ENCODE measurements at regions not wholly inside any gene's neighbourhood (a gene's known extent, or its start where the extent isn't known, plus 50 kb on each side); places are given as distances from the start of the nearest gene placed in this dataset.

DNA sequence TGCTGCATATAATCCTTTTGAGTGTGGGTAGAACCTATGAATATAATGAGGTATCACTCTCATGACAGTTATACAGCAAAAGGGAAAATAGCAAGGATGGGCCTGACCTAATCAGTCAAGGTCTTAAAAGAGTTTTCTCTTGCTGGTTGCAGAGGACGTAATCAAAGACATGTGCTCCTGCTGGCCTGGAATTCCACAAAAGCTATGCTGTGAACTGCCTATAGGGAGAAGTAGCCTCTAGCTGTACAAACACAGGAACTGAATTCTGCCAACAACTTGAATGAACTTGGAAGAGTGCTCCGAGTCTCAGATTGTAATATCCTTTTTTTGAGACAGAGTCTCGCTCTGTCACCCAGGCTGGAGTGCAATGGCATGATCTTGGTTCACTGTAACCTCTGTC lies 195.6 kb downstream of the PLK2 start:
- Histone ChIP-seq H3K4me1 (ENCODE audit: insufficient read depth, low read length) (no peaks in the 10 kb centered on the region), H3K4me2 (ENCODE audit: insufficient read depth, low read length) (no peak overlapping the region), H3K9me3 (ENCODE audit: insufficient read depth, low read length, severe bottlenecking) (no peaks in the 10 kb centered on the region), H3K36me3 (ENCODE audit: insufficient read depth, low read length) (no peaks in the 10 kb centered on the region), H3K79me2 (ENCODE audit: insufficient read depth, low read length) (no peaks in the 10 kb centered on the region), H3K4me3 (ENCODE audit: low read depth in 1 of 2, low read length in 2 of 2) (no peak overlapping the region), H4K20me1 (ENCODE audit: insufficient read depth, low read length) (no peaks in the 10 kb centered on the region), H3K27ac (ENCODE audit: low read length) (no peak overlapping the region), H3K27me3 (ENCODE audit: insufficient read depth, low read length, poor library complexity) (no peaks in the 10 kb centered on the region), H2AFZ (ENCODE audit: low read depth, low read length) (no peak overlapping the region), H3K9ac (ENCODE audit: low read depth, low read length) (no peak overlapping the region)
- DNase-seq, result no peak
- TF ChIP-seq EZH2 (IDR thresholded peaks at IDR 0.05; ENCODE audit: borderline replicate concordance, low read depth, low read length, severe bottlenecking) (no peak), CTCF (IDR thresholded peaks at IDR 0.05; ENCODE audit: borderline replicate concordance, extremely low read depth, low read length, poor library complexity, severe bottlenecking) (no peak)
- no peak for ATAC-seq (ENCODE audit: insufficient read depth, low read depth)

DNA sequence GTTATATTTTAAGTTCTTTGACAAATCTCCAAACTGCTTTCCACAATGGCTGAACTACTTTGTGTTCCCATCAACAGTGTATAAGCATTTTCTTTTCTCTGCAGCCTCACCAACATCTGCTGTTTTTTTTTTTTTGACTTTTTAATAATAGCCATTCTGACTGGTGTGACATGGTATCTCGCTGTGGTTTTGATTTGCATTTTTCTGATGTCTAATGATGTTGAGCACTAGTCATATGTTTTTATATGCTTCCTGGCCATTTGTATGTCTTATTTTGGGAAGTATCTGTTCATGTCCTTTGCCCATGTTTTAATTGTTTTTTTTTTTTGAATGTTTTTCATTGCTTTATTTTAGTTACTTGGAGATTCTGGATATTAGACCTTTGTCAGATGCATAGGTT lies 196.6 kb downstream of the PLK2 start:
- Histone ChIP-seq H3K27ac (ENCODE audit: low read length) (no peak overlapping the region), H3K4me3 (ENCODE audit: low read depth in 1 of 2, low read length in 2 of 2) (no peak overlapping the region), H3K36me3 (ENCODE audit: insufficient read depth, low read length) (no peaks in the 10 kb centered on the region), H3K4me1 (ENCODE audit: insufficient read depth, low read length) (no peaks in the 10 kb centered on the region), H4K20me1 (ENCODE audit: insufficient read depth, low read length) (no peaks in the 10 kb centered on the region), H3K27me3 (ENCODE audit: insufficient read depth, low read length, poor library complexity) (no peaks in the 10 kb centered on the region), H3K79me2 (ENCODE audit: insufficient read depth, low read length) (no peaks in the 10 kb centered on the region), H3K9ac (ENCODE audit: low read depth, low read length) (no peak overlapping the region), H3K9me3 (ENCODE audit: insufficient read depth, low read length, severe bottlenecking) (no peaks in the 10 kb centered on the region), H2AFZ (ENCODE audit: low read depth, low read length) (no peak overlapping the region), H3K4me2 (ENCODE audit: insufficient read depth, low read length) (no peak overlapping the region)
- ATAC-seq (ENCODE audit: insufficient read depth, low read depth), result no peak
- TF ChIP-seq CTCF (IDR thresholded peaks at IDR 0.05; ENCODE audit: borderline replicate concordance, extremely low read depth, low read length, poor library complexity, severe bottlenecking), result no peak
- no peak for TF ChIP-seq EZH2 (IDR thresholded peaks at IDR 0.05; ENCODE audit: borderline replicate concordance, low read depth, low read length, severe bottlenecking)
- no peak for DNase-seq

DNA sequence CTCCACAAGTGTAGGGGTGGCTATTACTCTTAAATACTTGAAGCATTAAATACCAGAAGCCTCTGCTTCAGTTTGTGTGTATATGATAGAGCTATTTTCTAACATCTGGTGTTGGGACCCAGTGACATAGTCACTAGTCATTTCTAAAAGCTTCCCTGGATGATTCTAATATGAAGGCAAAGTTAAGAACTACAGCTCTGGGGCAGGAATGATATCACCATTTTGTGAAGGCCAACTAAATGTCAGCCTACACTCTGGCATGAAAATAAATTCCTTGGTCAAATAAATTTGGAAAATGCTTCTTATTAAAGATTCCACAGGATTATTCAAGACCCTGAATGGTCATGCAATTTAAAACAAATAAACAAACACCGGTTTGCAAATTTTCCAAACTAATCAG lies 197.7 kb downstream of the PLK2 start:
- Histone ChIP-seq H4K20me1 (ENCODE audit: insufficient read depth, low read length) (no peaks in the 10 kb centered on the region), H3K79me2 (ENCODE audit: insufficient read depth, low read length) (no peaks in the 10 kb centered on the region), H3K4me1 (ENCODE audit: insufficient read depth, low read length) (no peaks in the 10 kb centered on the region), H2AFZ (ENCODE audit: low read depth, low read length) (no peak overlapping the region), H3K27ac (ENCODE audit: low read length) (no peak overlapping the region), H3K36me3 (ENCODE audit: insufficient read depth, low read length) (no peaks in the 10 kb centered on the region), H3K4me3 (ENCODE audit: low read depth in 1 of 2, low read length in 2 of 2) (no peak overlapping the region), H3K9ac (ENCODE audit: low read depth, low read length) (no peak overlapping the region), H3K9me3 (ENCODE audit: insufficient read depth, low read length, severe bottlenecking) (no peaks in the 10 kb centered on the region), H3K4me2 (ENCODE audit: insufficient read depth, low read length) (no peak overlapping the region), H3K27me3 (ENCODE audit: insufficient read depth, low read length, poor library complexity) (no peaks in the 10 kb centered on the region)
- no peak for DNase-seq
- TF ChIP-seq EZH2 (IDR thresholded peaks at IDR 0.05; ENCODE audit: borderline replicate concordance, low read depth, low read length, severe bottlenecking) (no peak), CTCF (IDR thresholded peaks at IDR 0.05; ENCODE audit: borderline replicate concordance, extremely low read depth, low read length, poor library complexity, severe bottlenecking) (no peak)
- no peak for ATAC-seq (ENCODE audit: insufficient read depth, low read depth)

GRCh38 chr5:58261605-58262004 lies 198.3 kb downstream of the PLK2 start:
- Histone ChIP-seq H3K79me2 (ENCODE audit: insufficient read depth, low read length) (no peaks in the 10 kb centered on the region), H3K27ac (ENCODE audit: low read length) (no peak overlapping the region), H3K36me3 (ENCODE audit: insufficient read depth, low read length) (no peaks in the 10 kb centered on the region), H3K9me3 (ENCODE audit: insufficient read depth, low read length, severe bottlenecking) (no peaks in the 10 kb centered on the region), H3K4me2 (ENCODE audit: insufficient read depth, low read length) (no peak overlapping the region), H2AFZ (ENCODE audit: low read depth, low read length) (no peak overlapping the region), H3K9ac (ENCODE audit: low read depth, low read length) (no peak overlapping the region), H4K20me1 (ENCODE audit: insufficient read depth, low read length) (no peaks in the 10 kb centered on the region), H3K27me3 (ENCODE audit: insufficient read depth, low read length, poor library complexity) (no peaks in the 10 kb centered on the region), H3K4me1 (ENCODE audit: insufficient read depth, low read length) (no peaks in the 10 kb centered on the region), H3K4me3 (ENCODE audit: low read depth in 1 of 2, low read length in 2 of 2) (no peak overlapping the region)
- ATAC-seq (ENCODE audit: insufficient read depth, low read depth) (no peak), DNase-seq (no peak)
- TF ChIP-seq EZH2 (IDR thresholded peaks at IDR 0.05; ENCODE audit: borderline replicate concordance, low read depth, low read length, severe bottlenecking) (no peak), CTCF (IDR thresholded peaks at IDR 0.05; ENCODE audit: borderline replicate concordance, extremely low read depth, low read length, poor library complexity, severe bottlenecking) (no peak)
